Kidney epithelial cell (primary cell): ENCODE measurements at regions not wholly inside any gene's neighbourhood (a gene's known extent, or its start where the extent isn't known, plus 50 kb on each side); places are given as distances from the start of the nearest gene placed in this dataset.

Source experiments
- DNase-seq: peaks from one replicate; pipeline ENCODE4 v3.0.0-alpha.2; 2010; ENCODE audit warnings: low read depth
- H3K27me3 ChIP-seq: 2 replicates; pipeline ENCODE4 v1.6.0; 2011; ENCODE audit warnings: low read length; ENCODE audit not compliant: control insufficient read depth, insufficient read depth
- H3K36me3 ChIP-seq: 2 replicates; pipeline ENCODE4 v1.5.1; 2011; ENCODE audit warnings: low read length; ENCODE audit not compliant: control insufficient read depth, insufficient read depth
- H3K4me3 ChIP-seq: 2 replicates; pipeline ENCODE4 v1.5.1; 2011; ENCODE audit warnings: low read depth, mild to moderate bottlenecking, control low read depth, low read length
- CTCF ChIP-seq: IDR thresholded peaks from 2 replicates; pipeline ENCODE4 v1.5.1; 2011; ENCODE audit warnings: mild to moderate bottlenecking, moderate library complexity, low read length, control low read depth, inconsistent platforms; ENCODE audit not compliant: insufficient read depth, poor library complexity, severe bottlenecking

- H3K27me3 ChIP-seq: no peaks in the 10 kb centered on the region
- DNase-seq: no peak
- H3K4me3 ChIP-seq: no peak overlapping the region
- TF ChIP-seq CTCF: no peak
- no peaks in the 10 kb centered on the region for H3K36me3 ChIP-seq
These were observed 81.3 kb upstream of the COX7C start for GRCh38 chr5:86536396-86536795.

GRCh38 chr5:86542532-86542931 is 75.2 kb upstream of the COX7C start:
- H3K36me3 ChIP-seq: no peaks in the 10 kb centered on the region
- no peak for DNase-seq
- TF ChIP-seq CTCF: no peak
- no peaks in the 10 kb centered on the region for H3K27me3 ChIP-seq
- H3K4me3 ChIP-seq: no peak overlapping the region

GRCh38 chr5:86546044-86546443 is 71.7 kb upstream of the COX7C start:
- H3K27me3 ChIP-seq: no peaks in the 10 kb centered on the region
- H3K4me3 ChIP-seq: no peak overlapping the region
- DNase-seq: no peak
- TF ChIP-seq CTCF: no peak
- no peaks in the 10 kb centered on the region for H3K36me3 ChIP-seq

- no peak for DNase-seq
- H3K36me3 ChIP-seq: no peaks in the 10 kb centered on the region
- H3K27me3 ChIP-seq: no peaks in the 10 kb centered on the region
- no peak overlapping the region for H3K4me3 ChIP-seq
- TF ChIP-seq CTCF: peak; percentile 11
These were observed 71.2 kb upstream of the COX7C start for GRCh38 chr5:86546582-86546981.

- no peak for DNase-seq
- Histone ChIP-seq H3K36me3 (no peaks in the 10 kb centered on the region), H3K4me3 (no peak overlapping the region), H3K27me3 (no peaks in the 10 kb centered on the region)
- no peak for TF ChIP-seq CTCF
These were observed 63.1 kb upstream of the COX7C start for GRCh38 chr5:86554638-86555037.

GRCh38 chr5:86557920-86558319 is 59.8 kb upstream of the COX7C start:
- no peaks in the 10 kb centered on the region for H3K36me3 ChIP-seq
- TF ChIP-seq CTCF: no peak
- no peak for DNase-seq
- H3K4me3 ChIP-seq: no peak overlapping the region
- H3K27me3 ChIP-seq: no peaks in the 10 kb centered on the region
